Testis (tissue), 2 donors: ENCODE measurements at regions not wholly inside any gene's neighbourhood (a gene's known extent, or its start where the extent isn't known, plus 50 kb on each side); places are given as distances from the start of the nearest gene placed in this dataset.

Source experiments
- POLR2A ChIP-seq: fragments of 450-650 bp; IDR thresholded peaks from one replicate; pipeline ENCODE4 v1.6.1; 2017; ENCODE audit warnings: antibody characterized with exemption, mild to moderate bottlenecking, moderate library complexity
- TF ChIP-seq, protein P1 (sequence below), 3 experiments: fragments of 450-650 bp in 2 of 3; fragments of 200-600 bp in 1 of 3; sonication (generic) in 1 of 3; IDR thresholded peaks; one replicate each; pipeline ENCODE4 v1.5.1; 2016 to 2019; ENCODE audit warnings: antibody characterized with exemption in 3 of 3, mild to moderate bottlenecking in 2 of 3, moderate library complexity in 1 of 3

DNA sequence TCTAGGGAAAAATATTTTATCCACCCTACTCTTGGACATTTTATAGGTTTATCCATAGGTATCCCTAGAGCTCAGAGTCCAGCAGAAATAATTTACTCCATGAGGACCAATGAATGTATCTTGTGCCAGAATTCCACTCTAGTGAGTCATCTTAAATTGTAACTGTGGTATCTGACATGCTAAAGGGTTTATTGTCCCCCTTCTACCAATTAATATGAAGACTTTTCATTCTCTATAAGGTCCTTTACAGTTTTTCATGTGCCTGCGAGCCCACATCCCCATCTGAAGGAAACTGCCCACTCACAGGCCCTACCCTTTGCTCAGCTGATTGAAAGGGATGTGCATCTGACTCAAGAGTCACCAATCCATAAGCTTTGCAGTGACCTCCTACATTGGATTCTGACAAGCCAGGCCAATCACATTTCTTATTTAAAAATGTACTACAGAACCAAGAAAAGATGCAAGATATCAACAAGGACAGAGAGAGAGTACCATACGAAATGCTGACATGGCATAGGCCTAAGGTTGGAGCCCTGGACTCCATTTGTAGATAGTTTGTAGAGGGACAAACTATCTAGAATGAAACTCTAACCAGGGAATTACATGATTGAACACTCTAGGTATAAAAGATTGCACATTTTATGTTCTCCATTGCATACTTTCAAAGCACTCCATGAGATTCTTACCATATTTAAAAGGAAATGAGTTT, 93.4 kb upstream of the DEFB112 start:
- no peak for TF ChIP-seq POLR2A
- TF ChIP-seq, protein P1, sequence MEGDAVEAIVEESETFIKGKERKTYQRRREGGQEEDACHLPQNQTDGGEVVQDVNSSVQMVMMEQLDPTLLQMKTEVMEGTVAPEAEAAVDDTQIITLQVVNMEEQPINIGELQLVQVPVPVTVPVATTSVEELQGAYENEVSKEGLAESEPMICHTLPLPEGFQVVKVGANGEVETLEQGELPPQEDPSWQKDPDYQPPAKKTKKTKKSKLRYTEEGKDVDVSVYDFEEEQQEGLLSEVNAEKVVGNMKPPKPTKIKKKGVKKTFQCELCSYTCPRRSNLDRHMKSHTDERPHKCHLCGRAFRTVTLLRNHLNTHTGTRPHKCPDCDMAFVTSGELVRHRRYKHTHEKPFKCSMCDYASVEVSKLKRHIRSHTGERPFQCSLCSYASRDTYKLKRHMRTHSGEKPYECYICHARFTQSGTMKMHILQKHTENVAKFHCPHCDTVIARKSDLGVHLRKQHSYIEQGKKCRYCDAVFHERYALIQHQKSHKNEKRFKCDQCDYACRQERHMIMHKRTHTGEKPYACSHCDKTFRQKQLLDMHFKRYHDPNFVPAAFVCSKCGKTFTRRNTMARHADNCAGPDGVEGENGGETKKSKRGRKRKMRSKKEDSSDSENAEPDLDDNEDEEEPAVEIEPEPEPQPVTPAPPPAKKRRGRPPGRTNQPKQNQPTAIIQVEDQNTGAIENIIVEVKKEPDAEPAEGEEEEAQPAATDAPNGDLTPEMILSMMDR (IDR thresholded peaks at IDR 0.05): no peak
